SK-MEL-5 (cell line): ENCODE measurements at regions not wholly inside any gene's neighbourhood (a gene's known extent, or its start where the extent isn't known, plus 50 kb on each side); places are given as distances from the start of the nearest gene placed in this dataset.
"Not testable (repeated sequence)": the region's sequence is repeated elsewhere in the genome, so short reads cannot be mapped to it uniquely, and the experiment has no call there.

ENCODE experiments used
- DNase-seq: peaks from one replicate; pipeline ENCODE4 v3.0.0-alpha.2; 2016; ENCODE audit warnings: low read depth, low spot score
- in situ Hi-C: cut with HindIII; loops from 2 replicates; pipeline ENCODE4 v1.10.0; 2016; ENCODE audit warnings: low sequenced_read_pairs, high pct_unique_total_duplicates, low pct_unique_long_range_greater_than_20kb

GRCh38 chr14:81963846-81964245 is 430.2 kb upstream of the SEL1L start:
- in situ Hi-C loops: no loop called here
- DNase-seq: no peak

GRCh38 chr14:81970307-81970706 is 436.7 kb upstream of the SEL1L start:
- DNase-seq: no peak
- in situ Hi-C loops: no loop called here

GRCh38 chr14:81971911-81972310 is 438.3 kb upstream of the SEL1L start:
- in situ Hi-C loops: no loop called here
- no peak for DNase-seq

GRCh38 chr14:81972601-81973000 is 438.9 kb upstream of the SEL1L start:
- DNase-seq: no peak
- in situ Hi-C loops: no loop called here

GRCh38 chr14:81974543-81974942 is 440.9 kb upstream of the SEL1L start:
- in situ Hi-C loops: no loop called here
- DNase-seq: no peak

GRCh38 chr14:81980601-81981306 is 447.1 kb upstream of the SEL1L start:
- in situ Hi-C loops: no loop called here
- DNase-seq: peak; percentile 44

- in situ Hi-C loops: no loop called here
- DNase-seq: peak; percentile 61
Observed at GRCh38 chr14:81981307-81981675, 447.6 kb upstream of the SEL1L start.

- no peak for DNase-seq
- in situ Hi-C loops: no loop called here
Observed at GRCh38 chr14:81982046-81982445, 448.4 kb upstream of the SEL1L start.

- in situ Hi-C loops: no loop called here
- no peak for DNase-seq
Observed at GRCh38 chr14:81986005-81986404, 452.4 kb upstream of the SEL1L start.

- in situ Hi-C loops: no loop called here
Observed at GRCh38 chr14:81989211-81989610, 455.6 kb upstream of the SEL1L start.

GRCh38 chr14:81990312-81990761 is 456.7 kb upstream of the SEL1L start:
- DNase-seq: peak; percentile 70
- in situ Hi-C loops: no loop called here

More at GRCh38 chr14:81989211-81989610, 455.6 kb upstream of the SEL1L start:
- DNase-seq: no peak

GRCh38 chr14:81991998-81992397 is 458.3 kb upstream of the SEL1L start:
- DNase-seq: peak; percentile 51
- in situ Hi-C loops: no loop called here

- no peak for DNase-seq
- in situ Hi-C loops: no loop called here
Observed at GRCh38 chr14:81993432-81993831, 459.8 kb upstream of the SEL1L start.

GRCh38 chr14:82003426-82003825 is 469.8 kb upstream of the SEL1L start:
- in situ Hi-C loops: no loop called here
- peak; percentile 33 for DNase-seq

GRCh38 chr14:82009076-82009475 is 475.4 kb upstream of the SEL1L start:
- peak; percentile 66 for DNase-seq
- in situ Hi-C loops: no loop called here

- in situ Hi-C loops: no loop called here
- no peak for DNase-seq
Observed at GRCh38 chr14:82009993-82010392, 476.3 kb upstream of the SEL1L start.

- in situ Hi-C loops: no loop called here
- no peak for DNase-seq
Observed at GRCh38 chr14:82011460-82011859, 477.8 kb upstream of the SEL1L start.

- no peak for DNase-seq
- in situ Hi-C loops: no loop called here
Observed at GRCh38 chr14:82029038-82029437, 495.4 kb upstream of the SEL1L start.

- in situ Hi-C loops: no loop called here
Observed at GRCh38 chr14:82035397-82035796, 501.7 kb upstream of the SEL1L start.

GRCh38 chr14:82038066-82038465 is 504.4 kb upstream of the SEL1L start:
- in situ Hi-C loops, DNase-seq: not testable (repeated sequence)

More at GRCh38 chr14:82035397-82035796, 501.7 kb upstream of the SEL1L start:
- no peak for DNase-seq
